Upper lobe of left lung (tissue), 6 donors: ENCODE measurements at regions not wholly inside any gene's neighbourhood (a gene's known extent, or its start where the extent isn't known, plus 50 kb on each side); places are given as distances from the start of the nearest gene placed in this dataset.

ENCODE experiments used
- ATAC-seq, 2 donors: fragments of 200-7000 bp; cut with Tn5 transposase; one replicate each; pipeline ENCODE4 v1.9.1; 2022; ENCODE audit warnings: mild to moderate bottlenecking in 2 of 2, moderate library complexity in 2 of 2; ENCODE audit not compliant: low FRiP score in 2 of 2
- DNase-seq, 2 donors: peaks; one replicate each; pipeline ENCODE4 v3.0.0-alpha.2; 2019 to 2020
- H3K27ac ChIP-seq, 4 donors: fragments of 200-600 bp; sonication (generic); one replicate each; pipeline ENCODE4 v1.5.1; 2016 to 2019
- H3K27me3 ChIP-seq, 4 donors: fragments of 200-600 bp; sonication (generic); one replicate each; pipeline ENCODE4 v1.5.1; 2017 to 2019
- H3K36me3 ChIP-seq, 4 donors: fragments of 200-600 bp; sonication (generic); one replicate each; pipeline ENCODE4 v1.5.1; 2016 to 2019
- H3K4me1 ChIP-seq, 4 donors: fragments of 200-600 bp; sonication (generic); one replicate each; pipeline ENCODE4 v1.5.1; 2018 to 2019
- H3K4me3 ChIP-seq, 4 donors: fragments of 200-600 bp; sonication (generic); one replicate each; pipeline ENCODE4 v1.5.1; 2017 to 2019; ENCODE audit warnings: mild to moderate bottlenecking in 2 of 4, moderate library complexity in 1 of 4
- H3K9me3 ChIP-seq, 4 donors: fragments of 200-600 bp; sonication (generic); one replicate each; pipeline ENCODE4 v1.5.1; 2018 to 2019
- CTCF ChIP-seq, 6 experiments: fragments of 450-650 bp in 4 of 6; fragments of 200-600 bp in 2 of 6; sonication (generic) in 2 of 6; IDR thresholded peaks; one replicate each; pipeline ENCODE4 v1.5.1; 2016 to 2019; ENCODE audit warnings: antibody characterized with exemption in 6 of 6
- EP300 ChIP-seq, 4 donors: sonication (generic); formaldehyde crosslinking; IDR thresholded peaks; one replicate each; pipeline ENCODE4 v1.5.1; 2017; ENCODE audit warnings: antibody characterized with exemption in 4 of 4, control low read depth in 2 of 4
- POLR2A ChIP-seq, 4 donors: fragments of 450-650 bp; IDR thresholded peaks; one replicate each; pipeline ENCODE4 v1.5.1; 2016 to 2017; ENCODE audit warnings: antibody characterized with exemption in 4 of 4, mild to moderate bottlenecking in 2 of 4
- POLR2AphosphoS5 ChIP-seq, 2 donors: sonication (generic); formaldehyde crosslinking; IDR thresholded peaks; one replicate each; pipeline ENCODE4 v1.5.1; 2017; ENCODE audit warnings: antibody characterized with exemption in 2 of 2
- WGBS, 2 donors: methylation state at CpG; one replicate each; pipeline ENCODE4 v1.1.5; 2017 to 2018; 5-methylcytosine and 5-hydroxymethylcytosine counted together
- donor health status: DM: no; HTN: no; CAD: no; lungs with moderate emphysema.
- donor health status: DM: no; HTN: yes; CAD: no; lungs with severe emphysema.

- H3K27ac ChIP-seq = no peak overlapping the region
- no peaks in the 10 kb centered on the region for H3K9me3 ChIP-seq
- DNase-seq (peak in 1 of 2 donors; percentile 33), ATAC-seq (peak in 1 of 2 donors; percentile 58)
- H3K4me1 ChIP-seq = no peaks in the 10 kb centered on the region
- WGBS, 2 donors = 67 to 80% methylated on average over 16 to 17 of the region's 17 CpGs
- no peaks in the 10 kb centered on the region for H3K36me3 ChIP-seq
- no peak overlapping the region for H3K4me3 ChIP-seq
- no peaks in the 10 kb centered on the region for H3K27me3 ChIP-seq
- no peak for TF ChIP-seq CTCF (IDR thresholded peaks at IDR 0.05)
- no peak for TF ChIP-seq EP300 (IDR thresholded peaks at IDR 0.05)
- no peak for TF ChIP-seq POLR2A (IDR thresholded peaks at IDR 0.05)
- TF ChIP-seq POLR2AphosphoS5 (IDR thresholded peaks at IDR 0.05) = no peak
Measured at GRCh38 chr14:99093532-99094517, 178.2 kb downstream of the BCL11B start.

- H3K4me1 ChIP-seq = no peaks in the 10 kb centered on the region
- H3K4me3 ChIP-seq = no peak overlapping the region
- no peak overlapping the region for H3K27ac ChIP-seq
- WGBS, 2 donors = 57 to 73% methylated on average over 10 to 12 of the region's 12 CpGs
- H3K9me3 ChIP-seq = no peaks in the 10 kb centered on the region
- ATAC-seq (no peak), DNase-seq (peak in 1 of 2 donors; percentile 32)
- TF ChIP-seq POLR2A (IDR thresholded peaks at IDR 0.05) = no peak
- TF ChIP-seq EP300 (IDR thresholded peaks at IDR 0.05) = no peak
- no peak for TF ChIP-seq CTCF (IDR thresholded peaks at IDR 0.05)
- TF ChIP-seq POLR2AphosphoS5 (IDR thresholded peaks at IDR 0.05) = no peak
- no peaks in the 10 kb centered on the region for H3K36me3 ChIP-seq
- H3K27me3 ChIP-seq = no peaks in the 10 kb centered on the region
Measured at GRCh38 chr14:99094901-99095300, 177.1 kb downstream of the BCL11B start.

DNA sequence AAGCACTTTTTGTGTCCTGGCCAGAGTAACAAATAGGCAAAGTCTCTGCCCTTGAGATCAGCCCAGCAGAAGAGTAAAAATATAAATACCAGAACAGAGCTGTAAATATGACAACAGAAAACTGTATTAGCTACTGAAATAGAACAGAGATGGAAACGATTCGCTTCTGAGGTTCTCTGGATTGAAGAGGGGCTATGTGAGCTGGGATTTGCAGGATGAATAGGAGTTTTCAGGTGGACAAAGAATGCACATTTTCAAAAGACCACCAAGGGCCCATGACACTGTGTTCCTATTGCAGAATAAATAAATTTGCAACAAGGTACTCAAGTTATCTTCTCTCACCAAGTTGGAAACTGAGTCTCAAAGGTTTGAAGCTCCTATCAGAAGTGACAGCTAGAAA is 176.6 kb downstream of the BCL11B start:
- WGBS, 2 donors = 92 to 96% methylated on average over 2 of the region's 2 CpGs
- H3K9me3 ChIP-seq = no peaks in the 10 kb centered on the region
- ATAC-seq = no peak
- TF ChIP-seq POLR2AphosphoS5 (IDR thresholded peaks at IDR 0.05) (no peak), POLR2A (IDR thresholded peaks at IDR 0.05) (no peak), EP300 (IDR thresholded peaks at IDR 0.05) (no peak), CTCF (IDR thresholded peaks at IDR 0.05) (no peak)
- DNase-seq = no peak
- H3K27me3 ChIP-seq = no peaks in the 10 kb centered on the region
- no peak overlapping the region for H3K4me3 ChIP-seq
- H3K4me1 ChIP-seq = no peaks in the 10 kb centered on the region
- no peak overlapping the region for H3K27ac ChIP-seq
- no peaks in the 10 kb centered on the region for H3K36me3 ChIP-seq

- WGBS, 2 donors = 75 to 81% methylated on average over 5 to 6 of the region's 6 CpGs
- no peaks in the 10 kb centered on the region for H3K9me3 ChIP-seq
- no peaks in the 10 kb centered on the region for H3K27me3 ChIP-seq
- no peak for DNase-seq
- H3K27ac ChIP-seq = no peak overlapping the region
- H3K36me3 ChIP-seq = no peaks in the 10 kb centered on the region
- ATAC-seq = no peak
- no peak overlapping the region for H3K4me3 ChIP-seq
- TF ChIP-seq POLR2AphosphoS5 (IDR thresholded peaks at IDR 0.05) (no peak), POLR2A (IDR thresholded peaks at IDR 0.05) (no peak), CTCF (IDR thresholded peaks at IDR 0.05) (no peak), EP300 (IDR thresholded peaks at IDR 0.05) (no peak)
- no peaks in the 10 kb centered on the region for H3K4me1 ChIP-seq
Measured at GRCh38 chr14:99098199-99098598, 173.8 kb downstream of the BCL11B start.
